HG02759 (cell line): ENCODE measurements at regions not wholly inside any gene's neighbourhood (a gene's known extent, or its start where the extent isn't known, plus 50 kb on each side); places are given as distances from the start of the nearest gene placed in this dataset.
"Not testable (repeated sequence)": the region's sequence is repeated elsewhere in the genome, so short reads cannot be mapped to it uniquely, and the experiment has no call there.

Experiments
- ATAC-seq: cut with Tn5 transposase; IDR thresholded peaks from one replicate; pipeline ENCODE4 v1.9.1; 2021; ENCODE audit warnings: mild to moderate bottlenecking, moderate library complexity; ENCODE audit not compliant: unreplicated experiment

DNA sequence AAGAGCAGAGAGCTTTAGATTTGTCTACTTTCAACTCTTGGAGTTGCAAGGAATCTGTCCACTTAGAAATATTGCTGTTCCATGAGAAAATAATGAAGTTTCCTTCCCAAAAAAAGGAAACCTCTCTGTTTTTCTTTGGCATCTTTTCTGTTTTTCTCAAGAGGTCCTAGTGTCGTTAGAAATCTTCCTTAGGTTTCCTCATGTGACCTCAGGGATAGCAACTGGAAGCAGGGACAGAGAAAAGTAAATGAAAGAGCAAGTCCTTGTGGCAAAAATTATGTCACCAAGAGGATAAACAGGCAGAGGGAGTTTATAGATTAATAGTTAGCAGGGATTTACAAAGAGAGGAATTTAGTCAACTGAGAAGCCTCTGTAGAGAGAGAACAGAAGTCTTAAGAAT is 478.4 kb upstream of the ADGRL3 start:
- no peak for ATAC-seq

DNA sequence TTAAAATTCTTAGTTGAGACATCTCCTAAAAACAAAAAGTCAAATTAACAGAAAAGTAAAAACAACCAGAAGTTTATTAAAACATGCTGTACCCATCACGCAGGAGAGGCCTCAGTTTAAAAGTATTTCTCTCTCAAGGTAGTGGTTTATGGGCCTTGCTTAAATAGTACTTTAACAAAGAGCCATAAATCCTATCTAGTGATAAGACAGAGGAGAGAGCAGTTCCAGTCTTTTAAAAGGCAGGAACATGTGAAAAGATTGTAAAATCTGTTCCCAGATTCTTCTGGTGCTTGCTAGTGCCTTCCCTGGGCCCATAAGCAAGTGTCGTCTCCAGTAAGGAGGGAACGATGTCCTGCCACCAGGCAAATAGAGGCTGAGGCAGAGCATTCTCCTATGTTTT is 476.3 kb upstream of the ADGRL3 start:
- no peak for ATAC-seq

GRCh38 chr4:60724623-60725022 is 475.5 kb upstream of the ADGRL3 start:
- no peak for ATAC-seq

DNA sequence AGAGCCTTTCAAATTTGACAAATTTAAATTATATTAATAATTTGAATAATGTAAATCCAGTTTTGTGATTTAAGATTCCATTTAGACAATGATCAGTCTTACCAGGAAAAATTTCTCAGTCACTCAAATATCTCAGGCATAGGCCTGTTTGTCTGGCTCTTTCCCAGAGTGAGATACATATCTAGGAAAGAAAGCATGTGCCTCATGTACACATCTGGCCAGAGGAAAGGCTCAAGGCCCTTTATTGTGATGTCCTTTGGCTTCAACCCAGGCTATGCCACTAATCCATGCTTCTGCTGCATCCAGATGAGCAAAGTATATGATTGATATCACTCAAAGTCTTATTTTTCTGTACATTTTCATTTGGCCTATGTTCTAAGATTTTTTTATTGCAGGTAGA is 473.3 kb upstream of the ADGRL3 start:
- no peak for ATAC-seq

GRCh38 chr4:60729194-60729593 is 470.9 kb upstream of the ADGRL3 start:
- no peak for ATAC-seq

- not testable (repeated sequence) for ATAC-seq
Measured at GRCh38 chr4:60729764-60730163, 470.4 kb upstream of the ADGRL3 start.

GRCh38 chr4:60737858-60738257 is 462.3 kb upstream of the ADGRL3 start:
- no peak for ATAC-seq

- ATAC-seq, result no peak
Measured at GRCh38 chr4:60743654-60744053, 456.5 kb upstream of the ADGRL3 start.

DNA sequence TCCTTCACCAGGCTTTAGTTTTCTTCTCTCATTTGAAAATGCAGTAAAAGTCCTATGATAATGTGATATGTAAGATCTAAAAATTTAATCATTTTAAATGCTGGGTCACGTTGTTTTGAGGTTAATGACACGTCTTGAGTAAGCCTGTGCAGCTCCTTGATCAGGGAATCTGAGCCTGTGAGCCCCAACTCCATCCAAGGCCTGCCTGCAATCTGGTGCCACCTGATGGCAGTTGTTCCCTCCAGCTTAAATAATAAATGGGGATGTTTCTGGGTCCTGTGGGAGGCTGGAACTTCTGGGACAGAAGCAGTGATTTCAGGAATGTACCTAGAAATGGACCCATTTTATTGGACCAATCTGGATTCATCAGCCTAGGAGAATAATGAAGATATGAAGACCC is 455.4 kb upstream of the ADGRL3 start:
- ATAC-seq, result no peak

DNA sequence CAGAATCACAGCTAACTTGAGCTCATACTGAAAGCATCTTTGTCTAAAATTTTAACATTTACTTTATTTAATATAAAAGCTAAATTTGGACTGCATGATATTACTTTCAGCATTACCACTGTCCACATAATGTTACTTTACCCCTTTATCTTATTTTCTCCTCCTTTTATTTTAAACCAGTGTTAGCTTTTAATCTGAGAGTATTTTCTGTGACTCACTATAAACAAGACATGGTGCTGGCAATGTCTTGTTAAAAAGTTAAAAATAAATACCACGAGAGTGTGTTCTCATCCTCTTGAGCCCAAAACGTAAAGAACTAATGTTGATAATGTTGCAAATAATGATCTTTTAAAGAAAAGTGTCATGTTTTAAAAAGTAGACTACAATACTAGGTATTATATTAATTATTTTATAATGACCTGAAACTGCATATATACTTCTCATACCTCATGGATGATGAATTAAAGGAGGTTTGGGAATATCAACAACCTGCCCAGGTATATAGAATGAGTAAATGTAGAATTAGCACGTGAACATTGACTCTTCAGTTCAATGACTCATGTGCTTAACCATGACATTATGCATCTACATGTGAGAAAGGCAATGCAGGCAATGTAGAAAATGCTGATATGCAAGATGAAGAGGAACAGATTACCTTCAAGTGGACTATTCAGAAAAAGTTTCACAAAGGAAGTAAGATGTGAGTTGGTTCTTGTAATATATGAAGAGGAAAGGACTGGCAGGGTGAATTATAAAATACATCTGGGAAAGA is 454.1 kb upstream of the ADGRL3 start:
- no peak for ATAC-seq

DNA sequence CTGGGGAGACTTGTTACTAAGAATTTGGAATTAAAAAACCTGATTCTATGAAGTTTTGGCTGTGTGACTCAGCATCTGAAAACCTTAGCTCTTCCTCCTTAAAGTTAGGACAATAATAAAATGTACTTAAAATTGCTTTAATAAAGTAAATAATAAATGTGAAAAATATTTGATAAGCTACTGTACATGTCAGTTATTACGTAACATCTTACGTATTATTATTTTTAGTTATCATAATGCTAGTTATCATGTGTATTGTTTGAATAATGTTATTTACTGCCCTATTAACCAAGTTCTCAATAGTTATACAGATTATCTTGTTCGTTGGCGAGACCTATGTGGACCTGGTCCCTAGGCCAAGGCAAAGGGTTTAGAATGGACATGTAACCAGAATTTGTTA is 449.2 kb upstream of the ADGRL3 start:
- ATAC-seq, result no peak

DNA sequence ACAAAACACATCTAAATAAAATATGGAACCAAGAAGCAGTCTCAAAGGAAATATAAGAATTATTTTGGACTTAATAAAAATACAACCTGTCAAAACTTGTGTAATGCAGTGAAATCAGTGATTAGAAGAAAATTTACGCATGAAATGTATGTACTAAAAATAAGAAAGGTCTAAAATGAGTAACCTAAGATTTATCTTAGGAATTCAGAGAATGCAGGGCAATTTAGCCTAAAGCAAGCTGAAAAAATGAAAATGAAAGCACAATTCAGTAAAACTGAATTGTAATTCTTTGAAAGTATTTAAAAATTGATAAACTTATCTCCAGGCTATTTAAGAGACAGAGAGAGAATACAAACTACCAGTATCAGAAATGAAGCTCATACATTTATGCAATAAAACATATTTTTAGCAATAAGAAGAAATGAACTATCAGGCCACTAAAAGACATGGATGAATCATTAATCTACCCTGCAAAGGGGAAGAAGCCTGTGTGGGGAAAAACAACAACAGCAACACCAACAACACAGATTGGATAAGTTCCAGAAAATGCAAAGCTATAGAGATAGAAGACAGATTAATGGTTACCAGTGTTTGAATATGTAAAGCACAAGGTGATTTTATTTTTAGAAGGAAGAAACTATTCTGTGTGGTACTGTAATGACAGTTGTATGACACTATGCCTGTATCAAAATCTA is 442.0 kb upstream of the ADGRL3 start:
- ATAC-seq, result no peak

DNA sequence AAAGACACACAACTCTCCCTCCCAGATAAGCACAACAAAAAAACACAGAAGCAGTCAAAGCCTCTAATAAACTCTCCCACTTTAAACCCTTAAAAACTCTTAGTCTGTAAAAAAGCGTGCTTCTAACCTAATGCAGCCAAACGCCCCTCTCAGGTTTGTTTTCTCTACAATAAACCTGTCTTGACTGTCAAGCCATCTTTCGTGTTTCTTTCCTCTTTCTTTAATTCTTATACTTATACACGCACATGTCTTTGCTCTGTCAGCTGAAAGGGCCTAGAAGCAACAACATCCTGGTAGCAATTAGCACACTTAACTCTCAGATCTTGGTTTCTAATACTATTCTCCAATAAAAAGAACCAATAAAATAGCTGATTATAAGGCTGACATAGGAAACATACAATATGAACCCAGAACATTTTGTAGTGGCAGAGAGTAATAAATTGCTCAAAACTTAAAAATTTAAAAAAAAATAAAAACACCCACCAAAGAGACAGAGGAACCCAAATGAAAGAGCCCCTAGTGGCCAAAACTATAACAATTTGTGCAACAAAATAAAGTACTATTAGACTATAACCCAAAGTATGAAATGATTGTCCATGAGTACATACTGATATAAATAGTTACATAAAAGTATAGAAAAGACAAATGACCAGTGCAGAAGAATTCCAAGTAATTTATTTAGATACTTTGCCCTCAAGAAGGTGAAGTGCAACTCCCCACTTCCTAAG is 440.4 kb upstream of the ADGRL3 start:
- ATAC-seq, result no peak

DNA sequence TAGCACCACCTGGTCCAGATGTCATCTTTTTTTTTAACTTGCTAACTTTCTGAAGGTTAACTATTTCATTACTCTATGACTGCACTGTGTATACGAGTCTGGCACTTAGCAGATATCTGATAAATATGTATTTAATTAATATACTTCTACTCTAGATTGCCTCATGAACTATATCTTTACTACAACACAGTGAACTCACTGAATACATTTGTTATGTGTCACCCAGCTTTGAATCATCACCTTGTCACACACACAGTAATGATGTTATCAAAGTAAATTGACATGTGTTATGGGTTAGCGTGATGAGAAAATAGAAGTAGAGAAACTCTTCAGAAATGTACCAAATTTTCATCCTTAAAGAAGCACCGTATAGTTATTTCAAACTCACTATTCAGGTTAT is 419.3 kb upstream of the ADGRL3 start:
- no peak for ATAC-seq

DNA sequence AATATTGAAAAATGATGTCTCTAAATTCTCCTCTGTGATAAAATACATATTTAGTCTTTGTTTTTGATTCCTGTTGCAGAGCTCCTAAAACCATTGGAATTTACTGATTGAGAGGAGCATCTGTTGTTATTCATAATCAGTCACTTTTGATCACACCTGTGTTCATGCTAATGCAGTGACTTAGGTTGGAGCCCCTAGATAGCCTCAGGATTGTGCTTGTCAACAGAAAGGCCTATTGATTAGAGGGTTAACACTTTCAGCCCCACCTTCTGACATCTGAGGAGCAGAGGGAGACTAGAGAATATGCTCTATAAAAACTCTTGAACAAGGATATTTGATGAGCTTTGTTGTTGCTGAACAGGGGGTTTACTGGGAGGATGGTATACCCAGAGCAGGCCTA is 409.5 kb upstream of the ADGRL3 start:
- no peak for ATAC-seq

DNA sequence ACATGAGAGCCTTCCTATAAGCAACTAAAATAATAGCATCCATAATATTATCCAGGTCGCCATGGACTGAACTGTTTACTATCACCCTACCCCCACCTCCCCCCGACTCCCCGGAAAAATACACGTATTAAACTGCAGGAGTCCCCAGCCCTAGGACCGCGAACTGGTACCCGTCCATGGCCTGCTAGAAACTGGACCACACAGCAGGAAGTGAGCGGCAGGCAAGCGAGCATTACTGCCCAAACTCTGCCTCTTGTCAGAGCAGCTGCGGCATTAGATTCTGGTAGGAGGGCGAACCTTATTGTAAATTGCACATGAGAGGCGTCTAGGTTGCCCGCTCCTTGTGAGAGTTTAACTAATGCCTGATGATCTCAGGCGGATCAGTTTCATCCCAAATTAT is 405.8 kb upstream of the ADGRL3 start:
- no peak for ATAC-seq

DNA sequence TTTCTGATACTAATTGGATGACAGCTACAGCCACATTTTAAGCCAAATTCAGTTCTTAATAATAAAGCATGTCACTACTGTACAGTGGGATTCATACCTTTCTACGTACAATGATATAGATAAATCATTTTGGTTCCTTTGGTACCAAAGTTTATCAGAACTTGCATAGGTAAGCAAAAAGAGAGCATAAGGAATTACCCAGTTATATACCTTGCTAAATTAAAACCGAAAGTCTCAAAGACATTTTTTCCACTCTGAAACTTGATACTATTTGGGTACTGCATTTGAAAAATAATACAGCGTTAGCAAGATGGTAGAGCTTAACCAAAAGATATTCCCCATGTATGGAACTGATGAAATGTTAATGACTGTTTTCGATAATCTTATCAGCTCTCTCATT is 400.9 kb upstream of the ADGRL3 start:
- no peak for ATAC-seq

DNA sequence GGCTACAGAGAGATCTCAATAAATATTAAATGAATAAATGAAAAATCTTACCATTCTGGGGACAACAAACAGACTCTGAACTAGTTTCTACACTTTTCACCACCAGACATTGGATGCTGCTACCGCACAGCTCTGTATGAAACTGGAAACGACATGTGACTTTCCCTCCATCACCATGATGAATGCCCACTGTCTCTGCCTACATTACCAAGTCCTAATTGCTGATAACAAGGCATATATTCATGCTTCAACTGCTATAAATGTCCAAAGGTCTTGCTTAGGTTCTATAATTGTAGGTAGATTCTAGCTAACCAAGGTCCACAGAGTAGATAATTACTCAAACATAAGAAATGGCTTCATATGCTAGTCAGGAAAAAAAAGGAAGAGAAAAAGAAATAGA is 399.4 kb upstream of the ADGRL3 start:
- ATAC-seq, result no peak

GRCh38 chr4:60805500-60806313 is 394.4 kb upstream of the ADGRL3 start:
- ATAC-seq, result peak; percentile 62

DNA sequence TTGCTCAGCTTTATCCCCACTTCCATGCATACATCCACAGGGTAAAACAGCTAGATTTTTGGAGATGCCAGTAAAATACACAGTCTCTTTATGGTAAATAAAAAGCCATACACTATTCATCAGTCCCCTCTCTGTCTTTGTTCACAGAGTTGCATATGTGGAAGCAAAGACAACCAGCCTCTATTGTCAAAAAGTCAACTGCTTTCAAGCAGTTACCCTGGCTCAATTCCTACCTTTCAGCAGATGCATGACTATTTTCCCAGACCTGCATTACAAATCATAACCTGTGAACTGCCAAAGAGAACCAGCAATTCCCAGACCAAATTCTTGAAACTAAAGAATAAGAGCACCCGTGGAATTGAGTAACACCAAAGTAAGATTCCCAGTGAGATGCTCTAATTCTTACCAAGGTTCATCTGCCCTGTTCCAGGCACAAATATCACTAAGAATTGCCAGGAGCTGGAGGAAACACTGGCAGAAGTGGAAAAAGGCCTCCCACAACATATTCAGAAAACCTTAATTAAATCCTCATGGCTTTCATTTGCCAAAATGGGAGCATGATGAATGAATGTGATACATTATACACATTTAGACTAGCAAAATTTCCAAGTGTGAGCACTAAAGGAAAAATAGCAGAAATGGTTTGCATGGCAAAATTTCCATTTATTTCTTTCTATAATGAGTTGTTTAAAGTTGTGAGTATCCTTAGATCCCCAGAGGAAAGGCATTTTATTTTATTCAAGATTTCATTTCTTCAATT is 391.2 kb upstream of the ADGRL3 start:
- ATAC-seq, result no peak

DNA sequence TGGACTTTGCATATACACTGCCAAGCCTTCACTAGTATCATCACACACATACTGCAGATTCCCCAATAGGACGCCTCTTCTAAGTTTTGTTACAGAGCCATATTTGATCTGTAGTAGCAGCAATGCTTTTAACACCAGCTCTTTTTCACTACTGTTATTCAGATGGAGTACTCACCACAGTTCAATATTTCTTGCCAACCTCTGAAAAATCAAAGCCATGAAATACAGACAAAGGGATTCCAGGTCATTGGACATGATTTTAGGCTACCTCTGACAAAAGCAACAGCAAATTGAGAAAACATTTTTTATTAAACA is 390.7 kb upstream of the ADGRL3 start:
- ATAC-seq, result no peak
